Middle frontal gyrus (tissue), 1 donor: ENCODE measurements at regions not wholly inside any gene's neighbourhood (a gene's known extent, or its start where the extent isn't known, plus 50 kb on each side); places are given as distances from the start of the nearest gene placed in this dataset.

Experiments
- DNase-seq: peaks from one replicate; pipeline ENCODE4 v3.0.0-alpha.2; 2015; ENCODE audit warnings: low spot score; ENCODE audit errors: extremely low spot score

- DNase-seq: no peak
Observed at GRCh38 chr19:28943651-28944050, 269.3 kb downstream of the UQCRFS1 start.

- DNase-seq: no peak
Observed at GRCh38 chr19:28941833-28942232, 271.1 kb downstream of the UQCRFS1 start.

- peak; percentile 8 for DNase-seq
Observed at GRCh38 chr19:28940751-28941500, 272.0 kb downstream of the UQCRFS1 start.

- no peak for DNase-seq
Observed at GRCh38 chr19:28939236-28939635, 273.7 kb downstream of the UQCRFS1 start.

GRCh38 chr19:28936001-28936400, 276.9 kb downstream of the UQCRFS1 start:
- no peak for DNase-seq

GRCh38 chr19:28934631-28935030, 278.3 kb downstream of the UQCRFS1 start:
- no peak for DNase-seq

GRCh38 chr19:28933039-28933438, 279.9 kb downstream of the UQCRFS1 start:
- DNase-seq: no peak

GRCh38 chr19:28932446-28932845, 280.5 kb downstream of the UQCRFS1 start:
- no peak for DNase-seq

GRCh38 chr19:28929006-28929405, 283.9 kb downstream of the UQCRFS1 start:
- no peak for DNase-seq

- DNase-seq: no peak
Observed at GRCh38 chr19:28927456-28927855, 285.5 kb downstream of the UQCRFS1 start.

- no peak for DNase-seq
Observed at GRCh38 chr19:28920269-28921066, 292.5 kb downstream of the UQCRFS1 start.

GRCh38 chr19:28917621-28918020, 295.3 kb downstream of the UQCRFS1 start:
- no peak for DNase-seq

GRCh38 chr19:28915737-28916460, 297.1 kb downstream of the UQCRFS1 start:
- DNase-seq: no peak

GRCh38 chr19:28915202-28915601, 297.7 kb downstream of the UQCRFS1 start:
- no peak for DNase-seq

GRCh38 chr19:28914173-28914572, 298.8 kb downstream of the UQCRFS1 start:
- no peak for DNase-seq

GRCh38 chr19:28913626-28914025, 299.3 kb downstream of the UQCRFS1 start:
- DNase-seq: no peak

GRCh38 chr19:28908941-28909340, 304.0 kb downstream of the UQCRFS1 start:
- no peak for DNase-seq

GRCh38 chr19:28907534-28907933, 305.4 kb downstream of the UQCRFS1 start:
- no peak for DNase-seq

- DNase-seq: no peak
Observed at GRCh38 chr19:28905996-28906395, 307.0 kb downstream of the UQCRFS1 start.

GRCh38 chr19:28899703-28900102, 313.2 kb downstream of the UQCRFS1 start:
- no peak for DNase-seq

- no peak for DNase-seq
Observed at GRCh38 chr19:28898249-28898648, 314.7 kb downstream of the UQCRFS1 start.
